Epithelial cell of prostate (primary cell): ENCODE measurements at regions not wholly inside any gene's neighbourhood (a gene's known extent, or its start where the extent isn't known, plus 50 kb on each side); places are given as distances from the start of the nearest gene placed in this dataset.

Experiments
- DNase-seq: peaks from one replicate; pipeline ENCODE4 v3.0.0-alpha.2; 2011; ENCODE audit warnings: low read depth, low spot score
- H3K27ac ChIP-seq: fragments of 450-650 bp; 2 replicates; pipeline ENCODE4 v1.5.1; 2017; ENCODE audit warnings: mild to moderate bottlenecking

DNA sequence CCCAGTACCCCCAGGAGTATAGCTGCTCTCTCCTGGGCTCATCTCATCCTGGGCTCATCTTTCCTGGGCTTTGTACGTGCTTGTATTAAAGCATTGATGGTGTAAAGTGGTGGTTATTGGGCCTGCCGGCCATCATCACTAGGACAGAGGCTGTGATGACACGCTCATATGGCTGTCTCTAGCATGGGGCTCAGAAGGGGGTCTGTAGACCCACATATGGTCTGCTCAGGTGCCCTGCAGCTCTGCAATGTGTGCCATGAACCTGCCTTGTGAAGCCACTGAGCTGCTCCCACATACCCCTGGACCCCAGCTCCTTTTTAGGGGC lies 143.4 kb downstream of the CDC5L start:
- DNase-seq = no peak
- no peak overlapping the region for H3K27ac ChIP-seq

DNA sequence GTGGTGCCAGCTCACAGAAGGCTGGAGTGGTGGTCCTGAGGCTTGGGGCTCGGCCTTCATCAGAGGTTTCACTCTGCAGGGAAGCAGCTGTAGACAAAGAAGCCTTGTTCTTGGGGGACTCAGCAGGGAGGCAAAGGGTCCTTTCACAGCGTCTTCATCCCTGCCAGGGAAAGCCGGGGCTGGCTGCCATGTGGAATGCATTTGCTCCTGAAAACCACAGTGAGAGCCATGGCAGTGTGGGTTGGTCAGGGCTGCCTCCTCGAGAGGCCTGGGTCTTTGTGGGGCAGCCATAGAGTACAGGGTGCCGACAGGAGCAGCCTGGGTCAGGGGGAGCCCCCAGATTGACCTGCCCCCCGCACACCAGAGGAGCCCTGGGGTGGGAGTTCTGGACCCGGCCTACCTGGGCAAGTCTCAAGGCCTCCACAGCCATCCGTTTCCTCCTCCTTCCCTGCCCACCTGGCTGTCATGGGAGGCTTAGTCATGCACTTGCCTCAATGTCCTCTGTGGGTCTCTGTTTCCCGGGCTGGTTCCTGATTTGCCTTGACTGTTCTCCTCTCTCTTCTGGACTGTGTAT lies 144.0 kb downstream of the CDC5L start:
- no peak for DNase-seq
- no peak overlapping the region for H3K27ac ChIP-seq

GRCh38 chr6:44533421-44533820 lies 145.9 kb downstream of the CDC5L start:
- no peak for DNase-seq

GRCh38 chr6:44534291-44534690 lies 146.8 kb downstream of the CDC5L start:
- no peak overlapping the region for H3K27ac ChIP-seq
- no peak for DNase-seq

More at GRCh38 chr6:44533421-44533820, 145.9 kb downstream of the CDC5L start:
- H3K27ac ChIP-seq = no peak overlapping the region

DNA sequence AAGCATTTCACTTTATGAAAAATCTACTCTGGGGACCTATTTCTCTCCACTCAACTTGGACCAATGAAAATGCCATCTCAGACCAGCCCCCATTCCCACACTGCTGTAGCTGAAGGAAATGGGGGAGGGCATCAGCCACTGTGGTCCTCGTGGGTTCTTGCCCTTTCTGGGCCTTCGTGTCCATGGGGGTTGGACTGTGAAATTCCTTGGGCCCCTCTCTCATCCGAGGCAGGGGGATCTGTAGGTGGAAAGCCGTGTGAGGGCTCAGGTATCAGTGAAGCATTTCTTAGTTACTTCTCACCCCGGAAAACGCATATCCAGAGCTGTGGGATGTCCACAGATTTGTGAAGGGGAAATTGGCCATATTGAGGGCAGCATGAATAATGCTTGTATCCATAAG lies 147.9 kb downstream of the CDC5L start:
- H3K27ac ChIP-seq = no peak overlapping the region
- DNase-seq = no peak

DNA sequence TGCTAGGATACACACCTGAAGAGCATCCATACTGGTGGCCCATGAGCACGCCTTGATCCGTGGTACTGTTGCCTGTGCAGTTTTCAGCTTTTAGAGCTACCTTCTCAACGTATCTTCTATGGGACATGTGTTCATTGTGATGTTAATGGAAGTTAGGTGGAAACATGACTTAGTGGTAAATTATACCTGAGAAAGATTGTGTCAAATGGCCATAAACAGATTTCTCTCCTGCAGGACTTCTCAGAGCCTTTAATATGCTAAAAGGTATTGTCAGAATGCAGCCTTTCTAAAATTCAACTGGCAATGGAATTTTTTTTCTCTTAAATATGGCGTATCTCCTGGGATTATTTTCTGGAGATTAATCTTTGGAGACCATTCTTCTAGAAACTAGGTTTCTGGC lies 148.5 kb downstream of the CDC5L start:
- no peak overlapping the region for H3K27ac ChIP-seq
- DNase-seq = no peak

DNA sequence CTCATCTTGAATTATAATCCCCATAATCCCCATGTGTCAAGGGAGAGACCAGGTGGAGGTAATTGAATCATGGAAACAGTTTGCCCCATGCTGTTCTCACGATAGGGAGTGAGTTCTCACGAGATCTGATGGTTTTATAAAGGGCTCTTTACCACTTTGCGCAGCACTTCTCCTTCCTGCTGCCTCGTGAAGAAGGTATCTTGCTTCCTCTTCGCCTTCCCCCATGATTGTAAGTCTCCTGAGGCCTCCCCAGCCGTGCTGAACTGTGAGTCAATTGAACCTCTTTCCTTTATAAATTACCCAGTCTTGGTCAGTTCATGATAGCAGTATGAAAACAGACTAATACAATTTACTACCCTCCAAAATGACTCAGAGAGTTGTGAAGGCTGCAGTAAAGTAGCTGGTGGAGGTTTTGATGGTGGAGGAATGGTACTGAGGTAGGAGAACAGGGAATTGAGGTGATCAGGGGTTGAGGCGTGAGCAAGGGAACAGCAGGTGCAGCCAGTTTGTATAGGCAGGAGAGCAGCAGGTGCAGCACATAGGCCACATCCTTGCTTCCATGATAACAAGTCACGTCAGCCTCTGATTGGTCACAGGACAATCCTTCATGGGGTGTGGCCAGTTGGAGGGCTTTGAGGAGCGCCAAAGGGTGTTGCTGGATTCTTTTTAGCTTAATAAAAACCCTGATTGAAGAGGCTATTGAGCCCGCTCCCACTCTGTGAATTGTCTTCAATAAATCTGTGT lies 150.0 kb downstream of the CDC5L start:
- no peak overlapping the region for H3K27ac ChIP-seq
- DNase-seq = no peak

- no peak for DNase-seq
- H3K27ac ChIP-seq = no peak overlapping the region
These were observed 150.8 kb downstream of the CDC5L start for GRCh38 chr6:44538131-44538806.

- DNase-seq = no peak
- H3K27ac ChIP-seq = no peak overlapping the region
These were observed 151.3 kb downstream of the CDC5L start for GRCh38 chr6:44538807-44539201.

DNA sequence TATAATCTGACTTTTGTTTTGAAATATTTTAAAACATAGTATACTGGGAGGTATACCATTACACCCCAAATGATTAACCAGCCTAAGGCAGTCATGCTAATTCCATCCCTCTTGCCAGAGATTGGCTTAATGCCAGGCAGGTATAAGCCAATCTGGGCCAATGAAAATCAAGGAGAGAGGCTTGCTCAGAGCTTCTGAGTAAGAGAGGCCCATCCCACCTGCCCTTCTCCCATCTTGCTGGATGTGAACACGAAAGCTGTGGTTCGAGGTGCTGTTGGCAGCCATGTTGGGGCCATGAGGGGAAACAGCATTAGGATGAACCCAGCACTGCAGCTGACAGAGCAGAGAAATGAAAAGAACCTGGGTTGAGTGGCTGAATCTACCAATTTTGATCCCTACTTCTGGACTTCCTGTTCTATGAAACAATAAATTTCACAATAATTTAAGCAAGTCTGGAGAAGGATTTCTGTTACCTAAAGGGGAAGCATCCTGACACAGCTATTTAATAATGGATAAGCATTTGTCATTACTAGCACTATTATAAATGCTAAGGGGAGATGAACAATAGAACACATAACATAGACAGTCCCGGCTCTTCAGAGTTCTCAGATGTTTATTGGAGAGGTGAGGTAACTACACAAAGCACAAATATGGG lies 152.3 kb downstream of the CDC5L start:
- DNase-seq = no peak
- no peak overlapping the region for H3K27ac ChIP-seq

- H3K27ac ChIP-seq = no peak overlapping the region
- no peak for DNase-seq
These were observed 153.4 kb downstream of the CDC5L start for GRCh38 chr6:44540881-44541280.

DNA sequence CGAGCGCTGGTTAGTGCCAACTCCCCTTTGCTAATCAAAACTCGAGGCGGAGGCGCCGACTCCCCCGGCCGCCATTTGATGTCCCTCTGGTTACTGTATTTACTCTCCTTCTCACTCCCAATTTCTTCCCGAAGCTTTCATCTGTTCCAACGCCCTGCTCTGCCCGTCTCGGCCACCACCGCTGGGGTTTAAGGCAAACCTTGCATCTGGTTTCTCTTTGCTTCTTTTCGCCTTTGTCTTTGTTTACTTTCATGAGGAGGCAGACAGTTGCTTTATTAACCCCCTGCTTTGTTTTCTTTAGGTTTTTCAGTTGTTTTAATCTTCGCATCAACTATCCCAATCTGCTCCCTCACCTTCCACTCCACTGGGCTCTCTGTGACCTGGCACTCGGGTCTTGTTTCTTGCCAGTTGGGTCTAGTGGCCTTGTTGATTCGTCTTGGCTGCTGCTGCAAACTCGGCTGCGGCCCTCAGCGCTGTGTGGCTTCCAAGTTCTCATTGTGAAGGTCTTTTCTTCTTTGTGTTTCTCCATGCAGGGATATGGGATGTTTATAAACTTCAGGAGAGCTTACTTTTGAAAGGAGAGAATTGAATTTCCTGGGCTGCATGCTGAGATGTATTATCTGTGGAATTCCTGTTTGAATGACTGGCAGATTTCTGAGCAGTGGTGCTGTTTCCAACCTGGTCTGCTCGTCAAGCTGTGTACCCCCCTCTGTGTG lies 155.1 kb downstream of the CDC5L start:
- DNase-seq = no peak
- H3K27ac ChIP-seq = no peak overlapping the region

GRCh38 chr6:44543664-44544063 lies 156.2 kb downstream of the CDC5L start:
- H3K27ac ChIP-seq = no peak overlapping the region
- DNase-seq = no peak

- no peak overlapping the region for H3K27ac ChIP-seq
- DNase-seq = no peak
These were observed 157.7 kb downstream of the CDC5L start for GRCh38 chr6:44545224-44545623.

GRCh38 chr6:44548319-44548718 lies 160.8 kb downstream of the CDC5L start:
- no peak overlapping the region for H3K27ac ChIP-seq
- no peak for DNase-seq

DNA sequence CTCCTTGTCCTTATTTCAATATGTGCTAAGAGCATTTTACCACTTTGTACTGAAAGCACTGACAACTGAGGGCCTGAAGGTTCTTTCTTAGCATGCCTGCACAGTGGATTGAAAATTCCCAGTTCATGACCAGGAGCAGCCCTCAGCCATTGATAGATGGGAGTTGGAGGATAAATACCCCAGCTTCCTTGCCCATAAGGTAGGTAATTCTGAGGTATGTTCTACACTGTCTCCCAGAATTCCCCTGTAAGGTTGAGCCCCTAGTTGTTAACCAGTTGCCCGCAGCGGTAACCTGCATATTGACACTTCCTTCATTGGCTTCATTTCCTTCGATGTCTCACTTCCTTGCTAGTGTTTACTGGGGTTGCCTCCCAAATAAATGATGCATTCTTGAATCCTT lies 162.0 kb downstream of the CDC5L start:
- no peak overlapping the region for H3K27ac ChIP-seq
- no peak for DNase-seq

DNA sequence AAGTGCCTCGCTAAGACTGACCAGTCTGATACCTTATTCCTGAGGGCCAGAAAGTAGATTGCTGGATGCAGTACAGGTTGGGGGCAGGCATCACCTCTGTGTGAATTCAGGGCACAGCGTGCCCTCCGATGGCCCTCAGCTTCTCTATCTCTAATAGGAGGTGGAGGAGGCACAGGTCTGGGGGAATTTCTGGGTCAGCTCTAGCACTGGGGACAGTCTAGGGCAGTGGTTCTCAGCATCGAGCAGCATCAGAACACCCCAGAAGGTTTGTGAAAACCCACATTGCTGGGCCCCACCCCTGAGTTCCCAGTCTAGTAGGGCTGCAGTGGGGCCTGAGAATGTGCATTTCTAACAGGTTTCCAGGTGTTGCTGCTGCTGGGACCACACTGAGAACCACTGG lies 166.7 kb downstream of the CDC5L start:
- no peak for DNase-seq
- H3K27ac ChIP-seq = no peak overlapping the region

GRCh38 chr6:44554861-44555260 lies 167.4 kb downstream of the CDC5L start:
- H3K27ac ChIP-seq = no peak overlapping the region
- DNase-seq = no peak

GRCh38 chr6:44556046-44556445 lies 168.5 kb downstream of the CDC5L start:
- no peak for DNase-seq
- H3K27ac ChIP-seq = no peak overlapping the region

DNA sequence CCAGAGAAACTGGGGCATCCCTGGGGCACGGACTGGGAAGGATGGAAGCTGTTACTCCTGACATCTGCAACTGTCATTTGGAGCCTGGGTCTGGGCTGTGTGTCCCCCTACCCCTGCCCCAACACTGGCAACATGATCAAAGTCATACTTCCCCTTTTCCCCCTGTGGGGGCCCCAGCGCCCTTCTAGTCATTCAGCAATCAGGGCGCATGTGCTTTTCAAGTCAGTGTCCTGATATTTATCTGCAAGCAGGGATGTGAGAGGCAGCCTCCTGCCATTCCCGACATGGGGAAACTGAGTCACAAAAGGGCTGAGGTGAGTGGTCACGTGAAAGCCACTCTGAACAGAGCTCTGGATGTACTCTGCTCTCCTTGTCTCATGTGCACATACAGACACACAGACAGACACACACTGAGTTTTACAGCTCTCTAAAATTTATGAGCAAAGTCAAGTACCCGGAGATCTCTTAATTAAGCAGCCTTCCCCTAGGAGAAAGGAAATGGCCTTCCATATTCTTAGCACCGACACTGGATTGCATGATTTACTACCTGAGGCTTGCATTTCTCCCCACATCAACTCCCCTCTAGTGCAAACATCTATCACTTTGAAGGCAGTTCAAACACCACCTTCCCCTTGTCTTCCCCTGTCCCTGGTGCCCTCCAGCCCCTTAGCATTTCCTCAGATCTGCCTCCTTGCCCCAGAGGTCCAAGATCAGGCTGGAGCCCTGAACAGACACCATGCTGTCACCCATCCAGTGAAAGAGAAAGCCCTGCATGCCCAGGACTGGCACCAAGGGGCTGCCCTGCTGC lies 170.7 kb downstream of the CDC5L start:
- no peak overlapping the region for H3K27ac ChIP-seq
- DNase-seq = no peak
